Upper lobe of left lung (tissue), 6 donors: ENCODE measurements at regions not wholly inside any gene's neighbourhood (a gene's known extent, or its start where the extent isn't known, plus 50 kb on each side); places are given as distances from the start of the nearest gene placed in this dataset.
A peak's percentile ranks its signal among the peaks of the same experiment; 100 is the strongest.

ENCODE experiments used
- ATAC-seq, 2 donors: fragments of 200-7000 bp; cut with Tn5 transposase; one replicate each; pipeline ENCODE4 v1.9.1; 2022; ENCODE audit warnings: mild to moderate bottlenecking in 2 of 2, moderate library complexity in 2 of 2; ENCODE audit not compliant: low FRiP score in 2 of 2
- DNase-seq, 2 donors: peaks; one replicate each; pipeline ENCODE4 v3.0.0-alpha.2; 2019 to 2020
- H3K27ac ChIP-seq, 4 donors: fragments of 200-600 bp; sonication (generic); one replicate each; pipeline ENCODE4 v1.5.1; 2016 to 2019
- H3K27me3 ChIP-seq, 4 donors: fragments of 200-600 bp; sonication (generic); one replicate each; pipeline ENCODE4 v1.5.1; 2017 to 2019
- H3K36me3 ChIP-seq, 4 donors: fragments of 200-600 bp; sonication (generic); one replicate each; pipeline ENCODE4 v1.5.1; 2016 to 2019
- H3K4me1 ChIP-seq, 4 donors: fragments of 200-600 bp; sonication (generic); one replicate each; pipeline ENCODE4 v1.5.1; 2018 to 2019
- H3K4me3 ChIP-seq, 4 donors: fragments of 200-600 bp; sonication (generic); one replicate each; pipeline ENCODE4 v1.5.1; 2017 to 2019; ENCODE audit warnings: mild to moderate bottlenecking in 2 of 4, moderate library complexity in 1 of 4
- H3K9me3 ChIP-seq, 4 donors: fragments of 200-600 bp; sonication (generic); one replicate each; pipeline ENCODE4 v1.5.1; 2018 to 2019
- CTCF ChIP-seq, 6 experiments: fragments of 450-650 bp in 4 of 6; fragments of 200-600 bp in 2 of 6; sonication (generic) in 2 of 6; IDR thresholded peaks; one replicate each; pipeline ENCODE4 v1.5.1; 2016 to 2019; ENCODE audit warnings: antibody characterized with exemption in 6 of 6
- EP300 ChIP-seq, 4 donors: sonication (generic); formaldehyde crosslinking; IDR thresholded peaks; one replicate each; pipeline ENCODE4 v1.5.1; 2017; ENCODE audit warnings: antibody characterized with exemption in 4 of 4, control low read depth in 2 of 4
- POLR2A ChIP-seq, 4 donors: fragments of 450-650 bp; IDR thresholded peaks; one replicate each; pipeline ENCODE4 v1.5.1; 2016 to 2017; ENCODE audit warnings: antibody characterized with exemption in 4 of 4, mild to moderate bottlenecking in 2 of 4
- POLR2AphosphoS5 ChIP-seq, 2 donors: sonication (generic); formaldehyde crosslinking; IDR thresholded peaks; one replicate each; pipeline ENCODE4 v1.5.1; 2017; ENCODE audit warnings: antibody characterized with exemption in 2 of 2
- WGBS, 2 donors: methylation state at CpG; one replicate each; pipeline ENCODE4 v1.1.5; 2017 to 2018; 5-methylcytosine and 5-hydroxymethylcytosine counted together
- donor health status: DM: no; HTN: no; CAD: no; lungs with moderate emphysema.
- donor health status: DM: no; HTN: yes; CAD: no; lungs with severe emphysema.

GRCh38 chr17:83186751-83187421 lies 107.5 kb downstream of the METRNL start:
- ATAC-seq = no peak
- Histone ChIP-seq H3K4me3 (no peak overlapping the region), H3K36me3 (no peaks in the 10 kb centered on the region), H3K27me3 (no peaks in the 10 kb centered on the region), H3K4me1 (peaks cover 14 to 34% (median 24%) of the 10 kb centered on the region in 4 donors), H3K27ac (no peak overlapping the region), H3K9me3 (no peaks in the 10 kb centered on the region)
- DNase-seq = no peak
- WGBS, 2 donors = 97 to 100% methylated on average over 1 to 3 of the region's 3 CpGs
- TF ChIP-seq CTCF (IDR thresholded peaks at IDR 0.05) = no peak
- no peak for TF ChIP-seq EP300 (IDR thresholded peaks at IDR 0.05)
- TF ChIP-seq POLR2AphosphoS5 (IDR thresholded peaks at IDR 0.05) = no peak
- no peak for TF ChIP-seq POLR2A (IDR thresholded peaks at IDR 0.05)

GRCh38 chr17:83187782-83188311 lies 108.4 kb downstream of the METRNL start:
- H3K9me3 ChIP-seq = no peaks in the 10 kb centered on the region
- H3K4me1 ChIP-seq = peaks cover 14 to 35% (median 24%) of the 10 kb centered on the region in 4 donors
- no peak overlapping the region for H3K4me3 ChIP-seq
- TF ChIP-seq EP300 (IDR thresholded peaks at IDR 0.05) (no peak), POLR2AphosphoS5 (IDR thresholded peaks at IDR 0.05) (no peak), POLR2A (IDR thresholded peaks at IDR 0.05) (no peak), CTCF (IDR thresholded peaks at IDR 0.05) (no peak)
- DNase-seq (no peak), ATAC-seq (no peak)
- no peaks in the 10 kb centered on the region for H3K36me3 ChIP-seq
- H3K27ac ChIP-seq = no peak overlapping the region
- H3K27me3 ChIP-seq = no peaks in the 10 kb centered on the region

- ATAC-seq (peak; percentile 80 to 88), DNase-seq (peak; percentile 85 to 86)
- Histone ChIP-seq H3K4me3 (no peak overlapping the region), H3K27ac (peak overlapping the region; percentile 5 to 73 (median 53)), H3K27me3 (no peaks in the 10 kb centered on the region), H3K9me3 (no peaks in the 10 kb centered on the region), H3K4me1 (peaks cover 6 to 34% (median 15%) of the 10 kb centered on the region in 4 donors), H3K36me3 (no peaks in the 10 kb centered on the region)
- 54 to 60% methylated on average over 21 to 26 of the region's 26 CpGs for WGBS, 2 donors
- TF ChIP-seq CTCF (IDR thresholded peaks at IDR 0.05) (no peak), EP300 (IDR thresholded peaks at IDR 0.05) (no peak), POLR2A (IDR thresholded peaks at IDR 0.05) (no peak), POLR2AphosphoS5 (IDR thresholded peaks at IDR 0.05) (no peak)
Observed at GRCh38 chr17:83189044-83190003, 109.9 kb downstream of the METRNL start.

- 54 to 66% methylated on average over 10 to 12 of the region's 12 CpGs for WGBS, 2 donors
- no peak for DNase-seq
- H3K36me3 ChIP-seq = no peaks in the 10 kb centered on the region
- TF ChIP-seq EP300 (IDR thresholded peaks at IDR 0.05) = no peak
- no peak for TF ChIP-seq CTCF (IDR thresholded peaks at IDR 0.05)
- TF ChIP-seq POLR2AphosphoS5 (IDR thresholded peaks at IDR 0.05) = no peak
- no peak for TF ChIP-seq POLR2A (IDR thresholded peaks at IDR 0.05)
- ATAC-seq = peak in 1 of 2 donors; percentile 23
- no peaks in the 10 kb centered on the region for H3K9me3 ChIP-seq
- H3K27ac ChIP-seq = peak overlapping the region; percentile 42 to 73 (median 57)
- H3K4me1 ChIP-seq = peaks cover 5 to 35% (median 15%) of the 10 kb centered on the region in 4 donors
- H3K4me3 ChIP-seq = no peak overlapping the region
- H3K27me3 ChIP-seq = no peaks in the 10 kb centered on the region
Observed at GRCh38 chr17:83190004-83190385, 110.6 kb downstream of the METRNL start.
